Heart left ventricle (tissue), 16 donors: ENCODE measurements at regions not wholly inside any gene's neighbourhood (a gene's known extent, or its start where the extent isn't known, plus 50 kb on each side); places are given as distances from the start of the nearest gene placed in this dataset.
A peak's percentile ranks its signal among the peaks of the same experiment; 100 is the strongest.

Source experiments
- ATAC-seq, 4 donors: fragments of 200-7000 bp; cut with Tn5 transposase; one replicate each; pipeline ENCODE4 v1.9.1; 2020 to 2022; ENCODE audit warnings: moderate library complexity in 4 of 4, mild to moderate bottlenecking in 3 of 4, moderate number of reproducible peaks in 1 of 4
- DNase-seq, 5 donors: peaks; one replicate each; pipeline ENCODE4 v3.0.0-alpha.2; 2020
- H3K27ac ChIP-seq, 12 donors: fragments of 200-600 bp; sonication (generic) in 4 of 12; one replicate each; pipeline versions ENCODE4 v1.5.0 to v1.8.0; 2016 to 2022; ENCODE audit warnings: mild to moderate bottlenecking in 2 of 12
- H3K27me3 ChIP-seq, 9 donors: fragments of 200-600 bp; sonication (generic) in 2 of 9; one replicate each; pipeline versions ENCODE4 v1.5.1 to v1.8.0; 2016 to 2022; ENCODE audit warnings: mild to moderate bottlenecking in 3 of 9
- H3K36me3 ChIP-seq, 9 donors: fragments of 200-600 bp; sonication (generic) in 2 of 9; one replicate each; pipeline versions ENCODE4 v1.5.0 to v1.8.0; 2018 to 2022; ENCODE audit warnings: mild to moderate bottlenecking in 2 of 9
- H3K4me1 ChIP-seq, 12 donors: fragments of 200-600 bp; sonication (generic) in 4 of 12; one replicate each; pipeline versions ENCODE4 v1.5.0 to v1.8.0; 2016 to 2022; ENCODE audit warnings: mild to moderate bottlenecking in 3 of 12
- H3K4me3 ChIP-seq, 12 donors: fragments of 200-600 bp; sonication (generic) in 4 of 12; one replicate each; pipeline versions ENCODE4 v1.5.0 to v1.8.0; 2017 to 2022; ENCODE audit warnings: mild to moderate bottlenecking in 9 of 12, moderate library complexity in 4 of 12
- H3K9me3 ChIP-seq, 12 donors: fragments of 200-600 bp; sonication (generic) in 4 of 12; one replicate each; pipeline versions ENCODE4 v1.5.0 to v1.8.0; 2016 to 2022; ENCODE audit warnings: mild to moderate bottlenecking in 1 of 12
- POLR2A ChIP-seq, 2 donors: fragments of 450-650 bp; IDR thresholded peaks; one replicate each; pipeline ENCODE4 v1.6.1; 2017; ENCODE audit warnings: antibody characterized with exemption in 2 of 2, mild to moderate bottlenecking in 2 of 2, moderate library complexity in 2 of 2
- WGBS, 4 donors: extraction: QIAGEN DNeasy Blood & Tissue Kit in 2 of 4; methylation state at CpG; one replicate each; pipeline versions ENCODE4 v1.1.5 to v1.1.7; 2013 to 2018; 5-methylcytosine and 5-hydroxymethylcytosine counted together
- intact Hi-C, 10 donors: fragments of 100-400 bp; cut with DNase I; formaldehyde crosslinking; loops; one replicate each; pipeline versions ENCODE4 v1.11.1 to v1.14.2; 2022
- TF ChIP-seq, protein P1 (sequence below), 12 donors: fragments of 200-600 bp; sonication (generic) in 4 of 12; IDR thresholded peaks; one replicate each; pipeline versions ENCODE4 v1.5.0 to v1.8.0; 2018 to 2022; ENCODE audit warnings: antibody characterized with exemption in 12 of 12, mild to moderate bottlenecking in 5 of 12
- donor health status: ischemic (EF 13 %, LVEDD 7.1; RV severe dilation, severe dysfunction).
- donor health status: healthy with polysubstance abuse.
- donor health status: DM: no; HTN: yes; CAD: no.
- donor health status: DM: no; HTN: no; CAD: no.
- donor health status: ischemic (EF 25% LVEDD 6.9; RV normal size, moderate dysfunction).
- donor health status: ischemic (EF 25% LVEDD 5.7; RV mildly dilated, moderate dysfunction).
- donor health status: healthy.
- donor health status: DM: yes; HTN: yes; CAD: no.
- donor health status: ischemic (EF 35%, LVEDD 5.7; RV mildly dilated, moderate dysfunction).
- donor health status: nonischemic (EF 11% LVEDD 7.7; RV severe dilation, severe dysfunction).
- donor health status: DM: yes; HTN: yes; CAD: no.
- donor health status: PGD.
- donor health status: ischemic (EF 29% LVEDD 5.4; RV normal size, mild dysfunction).
- donor health status: nonischemic (EF 23%, LVEDD 6.1; RV moderate dilation, normal function).

- Histone ChIP-seq H3K4me3 (no peak overlapping the region), H3K27ac (peak overlapping the region in 7 of 12 donors; percentile 40 to 74 (median 60)), H3K9me3 (peaks cover 0 to 4% (median 0%) of the 10 kb centered on the region in 12 donors), H3K4me1 (peaks cover 0 to 35% (median 6%) of the 10 kb centered on the region in 12 donors), H3K27me3 (no peaks in the 10 kb centered on the region), H3K36me3 (no peaks in the 10 kb centered on the region)
- peak in 3 of 4 donors; percentile 62 to 72 (median 64) for ATAC-seq
- intact Hi-C loops: loop anchor here in 1 of 10 donors (5.0 kb wide), 1 partner anchor 59 kb away; no protein-coding TSS in a partner anchor
- DNase-seq: no peak
- TF ChIP-seq, protein P1, sequence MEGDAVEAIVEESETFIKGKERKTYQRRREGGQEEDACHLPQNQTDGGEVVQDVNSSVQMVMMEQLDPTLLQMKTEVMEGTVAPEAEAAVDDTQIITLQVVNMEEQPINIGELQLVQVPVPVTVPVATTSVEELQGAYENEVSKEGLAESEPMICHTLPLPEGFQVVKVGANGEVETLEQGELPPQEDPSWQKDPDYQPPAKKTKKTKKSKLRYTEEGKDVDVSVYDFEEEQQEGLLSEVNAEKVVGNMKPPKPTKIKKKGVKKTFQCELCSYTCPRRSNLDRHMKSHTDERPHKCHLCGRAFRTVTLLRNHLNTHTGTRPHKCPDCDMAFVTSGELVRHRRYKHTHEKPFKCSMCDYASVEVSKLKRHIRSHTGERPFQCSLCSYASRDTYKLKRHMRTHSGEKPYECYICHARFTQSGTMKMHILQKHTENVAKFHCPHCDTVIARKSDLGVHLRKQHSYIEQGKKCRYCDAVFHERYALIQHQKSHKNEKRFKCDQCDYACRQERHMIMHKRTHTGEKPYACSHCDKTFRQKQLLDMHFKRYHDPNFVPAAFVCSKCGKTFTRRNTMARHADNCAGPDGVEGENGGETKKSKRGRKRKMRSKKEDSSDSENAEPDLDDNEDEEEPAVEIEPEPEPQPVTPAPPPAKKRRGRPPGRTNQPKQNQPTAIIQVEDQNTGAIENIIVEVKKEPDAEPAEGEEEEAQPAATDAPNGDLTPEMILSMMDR (IDR thresholded peaks at IDR 0.05): no peak
- no peak for TF ChIP-seq POLR2A (IDR thresholded peaks at IDR 0.05)
Observed at GRCh38 chr9:75432888-75433287, 344.6 kb downstream of the OSTF1 start.

GRCh38 chr9:75438716-75439115 lies 350.4 kb downstream of the OSTF1 start:
- Histone ChIP-seq H3K27ac (no peak overlapping the region), H3K27me3 (no peaks in the 10 kb centered on the region), H3K9me3 (no peaks in the 10 kb centered on the region), H3K36me3 (no peaks in the 10 kb centered on the region), H3K4me1 (no peaks in the 10 kb centered on the region), H3K4me3 (no peak overlapping the region)
- intact Hi-C loops: no loop called here
- DNase-seq: no peak
- ATAC-seq: no peak
- TF ChIP-seq, protein P1 (IDR thresholded peaks at IDR 0.05): no peak
- TF ChIP-seq POLR2A (IDR thresholded peaks at IDR 0.05): no peak
- 78 to 83% (median 81%) methylated on average over 2 of the region's 2 CpGs for WGBS, 4 donors

- intact Hi-C loops: no loop called here
- H3K4me1 ChIP-seq: peaks cover 0 to 4% (median 0%) of the 10 kb centered on the region in 12 donors
- TF ChIP-seq, protein P1 (IDR thresholded peaks at IDR 0.05): no peak
- no peak for TF ChIP-seq POLR2A (IDR thresholded peaks at IDR 0.05)
- no peak overlapping the region for H3K4me3 ChIP-seq
- no peaks in the 10 kb centered on the region for H3K27me3 ChIP-seq
- no peaks in the 10 kb centered on the region for H3K36me3 ChIP-seq
- ATAC-seq: no peak
- 73 to 81% (median 74%) methylated on average over 4 of the region's 4 CpGs for WGBS, 4 donors
- no peak for DNase-seq
- H3K27ac ChIP-seq: no peak overlapping the region
- H3K9me3 ChIP-seq: no peaks in the 10 kb centered on the region
Observed at GRCh38 chr9:75440914-75441313, 352.6 kb downstream of the OSTF1 start.

DNA sequence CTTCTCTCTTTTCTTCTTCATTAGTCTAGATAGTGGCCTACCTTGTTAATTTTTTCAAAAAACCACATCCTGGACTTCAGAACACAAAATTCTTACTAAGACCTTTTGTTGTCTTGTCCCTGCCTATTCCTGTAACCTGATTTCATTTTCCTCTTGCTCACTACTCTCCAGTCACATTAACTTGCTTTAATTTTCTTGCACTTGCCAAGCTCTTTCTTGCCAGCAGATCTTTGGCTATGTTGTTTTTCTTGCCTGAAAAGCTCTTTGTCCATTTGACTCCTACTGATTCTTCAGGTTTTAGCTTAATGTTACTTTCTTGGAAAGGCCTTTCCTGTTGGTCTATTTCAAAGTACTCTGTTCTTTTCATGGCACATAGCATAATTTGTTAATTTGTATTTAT lies 356.8 kb downstream of the OSTF1 start:
- H3K4me1 ChIP-seq: peaks cover 0 to 25% (median 4%) of the 10 kb centered on the region in 12 donors
- no peaks in the 10 kb centered on the region for H3K9me3 ChIP-seq
- no peak for DNase-seq
- peak in 1 of 4 donors; percentile 29 for ATAC-seq
- H3K4me3 ChIP-seq: no peak overlapping the region
- TF ChIP-seq, protein P1 (IDR thresholded peaks at IDR 0.05): no peak
- TF ChIP-seq POLR2A (IDR thresholded peaks at IDR 0.05): no peak
- H3K36me3 ChIP-seq: no peaks in the 10 kb centered on the region
- intact Hi-C loops: loop anchor here in 1 of 10 donors (2.0 kb wide), 1 partner anchor 18 kb away; no protein-coding TSS in a partner anchor
- no peak overlapping the region for H3K27ac ChIP-seq
- no peaks in the 10 kb centered on the region for H3K27me3 ChIP-seq
